ENCODE measurements at regions not wholly inside any gene's neighbourhood (a gene's known extent, or its start where the extent isn't known, plus 50 kb on each side); places are given as distances from the start of the nearest gene placed in this dataset.

DNA sequence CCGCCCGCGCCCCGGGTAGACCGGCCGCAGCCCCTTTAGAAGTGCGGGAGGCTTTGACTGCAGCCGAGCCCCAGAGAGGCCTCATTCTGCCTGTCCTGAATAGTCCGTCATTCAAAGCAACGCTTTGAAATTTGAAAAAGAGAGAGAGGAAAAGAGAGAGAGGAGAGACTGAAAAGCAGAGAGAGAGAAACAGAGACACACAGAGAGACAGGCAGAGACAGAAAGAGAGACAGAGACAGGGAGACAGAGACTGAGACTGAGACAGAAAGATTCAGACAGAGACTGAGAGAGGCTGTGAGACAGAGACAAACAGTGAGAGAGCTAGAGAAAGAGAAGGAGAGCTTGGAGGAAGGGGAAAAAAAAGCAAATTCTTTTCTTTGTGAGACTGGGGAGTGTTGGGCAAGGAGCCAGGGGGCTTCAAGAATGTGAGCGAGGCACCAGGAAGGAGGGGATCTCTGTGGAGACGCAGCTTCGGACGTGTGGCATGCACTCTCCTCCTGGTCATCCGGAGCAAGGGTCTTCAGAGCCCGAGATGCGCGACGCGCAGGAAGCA is 73.1 kb downstream of the MYCN start:
- no peak overlapping the region for H3K4me3 ChIP-seq (ENCODE audit: low read length)
- no peaks in the 10 kb centered on the region for H3K36me3 ChIP-seq (ENCODE audit: insufficient read depth, low read length)
- Mint-ChIP-seq H3K9me3 (no peaks in the 10 kb centered on the region), H3K27ac (no peak overlapping the region), H3K4me3 (no peak overlapping the region), H3K36me3 (ENCODE audit: low read depth) (no peaks in the 10 kb centered on the region), H3K4me1 (ENCODE audit: low read depth) (peaks cover 16% of the 10 kb centered on the region), H3K27me3 (peaks cover 32% of the 10 kb centered on the region)
- ChIA-PET POLR2A (no interaction called here), CTCF (no interaction called here)
- ATAC-seq (ENCODE audit: poor library complexity) (no peak), DNase-seq (no peak)
- no peaks in the 10 kb centered on the region for H3K4me1 ChIP-seq (ENCODE audit: insufficient read depth, low read length)
- peaks cover 24 to 30% of the 10 kb centered on the region in 2 experiments for H3K27me3 ChIP-seq (ENCODE audit: control insufficient read depth in 1 of 2, insufficient read depth in 2 of 2, low read length in 2 of 2)
- TF ChIP-seq, protein P1, sequence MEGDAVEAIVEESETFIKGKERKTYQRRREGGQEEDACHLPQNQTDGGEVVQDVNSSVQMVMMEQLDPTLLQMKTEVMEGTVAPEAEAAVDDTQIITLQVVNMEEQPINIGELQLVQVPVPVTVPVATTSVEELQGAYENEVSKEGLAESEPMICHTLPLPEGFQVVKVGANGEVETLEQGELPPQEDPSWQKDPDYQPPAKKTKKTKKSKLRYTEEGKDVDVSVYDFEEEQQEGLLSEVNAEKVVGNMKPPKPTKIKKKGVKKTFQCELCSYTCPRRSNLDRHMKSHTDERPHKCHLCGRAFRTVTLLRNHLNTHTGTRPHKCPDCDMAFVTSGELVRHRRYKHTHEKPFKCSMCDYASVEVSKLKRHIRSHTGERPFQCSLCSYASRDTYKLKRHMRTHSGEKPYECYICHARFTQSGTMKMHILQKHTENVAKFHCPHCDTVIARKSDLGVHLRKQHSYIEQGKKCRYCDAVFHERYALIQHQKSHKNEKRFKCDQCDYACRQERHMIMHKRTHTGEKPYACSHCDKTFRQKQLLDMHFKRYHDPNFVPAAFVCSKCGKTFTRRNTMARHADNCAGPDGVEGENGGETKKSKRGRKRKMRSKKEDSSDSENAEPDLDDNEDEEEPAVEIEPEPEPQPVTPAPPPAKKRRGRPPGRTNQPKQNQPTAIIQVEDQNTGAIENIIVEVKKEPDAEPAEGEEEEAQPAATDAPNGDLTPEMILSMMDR (IDR thresholded peaks at IDR 0.05) = no peak
- no peak overlapping the region for H3K27ac ChIP-seq (ENCODE audit: low read depth in 1 of 2, low read length in 2 of 2)
- intact Hi-C loops (cut with DNase I, micrococcal nuclease) = no loop called here
- peaks cover 0 to 11% of the 10 kb centered on the region in 2 experiments for H3K9me3 ChIP-seq (ENCODE audit: control insufficient read depth in 1 of 2, insufficient read depth in 1 of 2, low read length in 2 of 2)

DNA sequence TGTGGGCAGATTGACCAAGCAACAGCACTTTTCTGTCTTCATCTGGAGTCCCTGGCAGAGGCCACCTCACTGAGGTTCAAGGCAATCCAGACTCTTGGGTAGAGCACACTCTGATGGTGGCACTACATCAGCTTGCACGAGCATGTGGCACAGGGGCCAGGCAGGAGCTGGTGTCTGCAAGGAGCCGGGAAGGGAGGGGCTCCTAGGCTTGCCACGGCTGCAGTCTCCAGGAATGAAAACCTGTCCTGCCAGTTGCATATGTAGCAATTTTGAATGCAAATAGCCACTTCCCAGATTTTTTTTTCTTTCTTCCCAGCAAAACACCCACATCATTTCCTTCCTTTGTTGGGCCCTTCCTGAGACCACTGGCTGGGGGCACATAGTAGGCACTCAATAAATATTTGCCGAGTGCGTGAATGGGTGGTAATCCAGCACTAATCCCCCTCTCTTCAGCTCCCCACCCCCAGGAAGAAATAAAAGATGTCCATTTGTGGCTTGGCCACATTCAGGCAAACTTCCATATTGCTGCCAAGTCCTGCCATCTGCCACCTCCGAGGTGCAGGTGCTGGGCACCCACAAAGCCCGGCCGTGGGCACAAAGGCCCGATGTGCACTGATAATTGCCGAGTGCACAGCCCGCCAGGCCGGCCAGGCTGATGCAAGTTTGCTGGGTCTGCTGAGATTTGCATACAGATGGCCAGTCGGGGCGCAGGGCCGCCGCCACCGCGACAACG is 72.4 kb downstream of the MYCN start:
- Mint-ChIP-seq H3K4me1 (ENCODE audit: low read depth) (peaks cover 16% of the 10 kb centered on the region), H3K36me3 (ENCODE audit: low read depth) (no peaks in the 10 kb centered on the region), H3K27me3 (peaks cover 32% of the 10 kb centered on the region), H3K9me3 (no peaks in the 10 kb centered on the region), H3K4me3 (no peak overlapping the region), H3K27ac (no peak overlapping the region)
- Histone ChIP-seq H3K27ac (ENCODE audit: low read depth in 1 of 2, low read length in 2 of 2) (no peak overlapping the region), H3K4me1 (ENCODE audit: insufficient read depth, low read length) (no peaks in the 10 kb centered on the region), H3K4me3 (ENCODE audit: low read length) (no peak overlapping the region), H3K9me3 (ENCODE audit: control insufficient read depth in 1 of 2, insufficient read depth in 1 of 2, low read length in 2 of 2) (peaks cover 0 to 11% of the 10 kb centered on the region in 2 experiments), H3K36me3 (ENCODE audit: insufficient read depth, low read length) (no peaks in the 10 kb centered on the region), H3K27me3 (ENCODE audit: control insufficient read depth in 1 of 2, insufficient read depth in 2 of 2, low read length in 2 of 2) (peaks cover 24 to 30% of the 10 kb centered on the region in 2 experiments)
- TF ChIP-seq, protein P1 (IDR thresholded peaks at IDR 0.05) = no peak
- intact Hi-C loops (cut with DNase I, micrococcal nuclease) = no loop called here
- ATAC-seq (ENCODE audit: poor library complexity) = no peak
- DNase-seq = no peak
- ChIA-PET CTCF (no interaction called here), POLR2A (no interaction called here)

DNA sequence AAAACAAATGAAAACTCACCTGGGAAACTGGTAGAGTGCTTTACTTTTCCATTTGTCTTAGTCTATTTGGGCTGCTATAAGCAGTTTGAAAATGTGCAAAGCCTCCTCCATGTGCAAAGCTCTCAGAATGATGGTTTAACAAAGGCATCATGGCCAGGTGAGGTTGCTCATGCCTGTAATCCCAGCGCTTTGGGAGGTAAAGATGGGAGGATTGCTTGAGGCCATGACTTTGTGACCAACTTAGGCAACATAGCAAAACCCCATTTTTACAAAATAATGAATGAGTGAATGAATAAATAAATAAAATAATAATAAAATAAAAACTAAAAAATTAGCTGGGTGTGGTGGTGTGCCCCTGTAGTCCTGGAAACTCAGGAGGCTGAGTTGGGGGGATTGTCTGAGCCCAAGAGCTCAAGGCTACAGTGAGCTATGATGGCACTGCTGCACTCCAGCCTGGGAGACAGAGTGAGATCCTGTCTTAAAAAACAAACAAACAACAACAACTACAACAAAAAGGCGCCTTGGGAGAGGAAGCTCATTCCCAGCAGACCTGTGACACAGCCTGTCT is 71.8 kb downstream of the MYCN start:
- peaks cover 32% of the 10 kb centered on the region for H3K27me3 Mint-ChIP-seq
- H3K9me3 ChIP-seq (ENCODE audit: control insufficient read depth in 1 of 2, insufficient read depth in 1 of 2, low read length in 2 of 2) = peaks cover 0 to 11% of the 10 kb centered on the region in 2 experiments
- no peaks in the 10 kb centered on the region for H3K4me1 ChIP-seq (ENCODE audit: insufficient read depth, low read length)
- CTCF ChIA-PET = no interaction called here
- intact Hi-C loops (cut with DNase I, micrococcal nuclease) = no loop called here
- no peak overlapping the region for H3K4me3 ChIP-seq (ENCODE audit: low read length)
- peaks cover 24 to 30% of the 10 kb centered on the region in 2 experiments for H3K27me3 ChIP-seq (ENCODE audit: control insufficient read depth in 1 of 2, insufficient read depth in 2 of 2, low read length in 2 of 2)
- POLR2A ChIA-PET = no interaction called here
- H3K27ac Mint-ChIP-seq = no peak overlapping the region
- H3K36me3 ChIP-seq (ENCODE audit: insufficient read depth, low read length) = no peaks in the 10 kb centered on the region
- H3K36me3 Mint-ChIP-seq (ENCODE audit: low read depth) = no peaks in the 10 kb centered on the region
- no peak for DNase-seq
- H3K27ac ChIP-seq (ENCODE audit: low read depth in 1 of 2, low read length in 2 of 2) = no peak overlapping the region
- TF ChIP-seq, protein P1 (IDR thresholded peaks at IDR 0.05) = no peak
- H3K4me3 Mint-ChIP-seq = no peak overlapping the region
- H3K9me3 Mint-ChIP-seq = no peaks in the 10 kb centered on the region
- ATAC-seq (ENCODE audit: poor library complexity) = no peak
- H3K4me1 Mint-ChIP-seq (ENCODE audit: low read depth) = peaks cover 16% of the 10 kb centered on the region
